Transverse colon (tissue), 4 donors: ENCODE measurements at regions not wholly inside any gene's neighbourhood (a gene's known extent, or its start where the extent isn't known, plus 50 kb on each side); places are given as distances from the start of the nearest gene placed in this dataset.

ENCODE experiments used
- DNase-seq: peaks from one replicate; pipeline ENCODE4 v3.0.0-alpha.2; 2019
- H3K27ac ChIP-seq, 4 donors: fragments of 200-600 bp; sonication (generic); 2 replicates each; pipeline ENCODE4 v1.5.1; 2016 to 2018; ENCODE audit warnings: inconsistent platforms in 4 of 4
- H3K27me3 ChIP-seq: fragments of 200-600 bp; sonication (generic); 2 replicates; pipeline ENCODE4 v1.5.1; 2017; ENCODE audit warnings: inconsistent platforms
- H3K36me3 ChIP-seq, 4 donors: fragments of 200-600 bp; sonication (generic); 2 replicates each; pipeline ENCODE4 v1.5.1; 2017 to 2019; ENCODE audit warnings: inconsistent platforms in 4 of 4
- H3K4me1 ChIP-seq, 4 donors: fragments of 200-600 bp; sonication (generic); 2 replicates each; pipeline ENCODE4 v1.5.1; 2017 to 2020; ENCODE audit warnings: inconsistent platforms in 4 of 4
- H3K4me3 ChIP-seq, 4 donors: fragments of 200-600 bp; sonication (generic); 1 replicate in 1 of 4; 2 replicates in 3 of 4; pipeline versions ENCODE4 v1.5.1 to v1.6.1; 2017 to 2019; ENCODE audit warnings: inconsistent platforms in 4 of 4
- H3K9me3 ChIP-seq, 2 donors: fragments of 200-600 bp; sonication (generic); 2 replicates each; pipeline ENCODE4 v1.5.1; 2017 to 2019; ENCODE audit warnings: inconsistent platforms in 2 of 2
- EP300 ChIP-seq: sonication (generic); formaldehyde crosslinking; IDR thresholded peaks from one replicate; pipeline ENCODE4 v1.6.1; 2017; ENCODE audit warnings: antibody characterized with exemption, low read depth
- POLR2A ChIP-seq: fragments of 450-650 bp; IDR thresholded peaks from one replicate; pipeline ENCODE4 v1.6.1; 2016; ENCODE audit warnings: antibody characterized with exemption, mild to moderate bottlenecking, moderate library complexity
- POLR2AphosphoS5 ChIP-seq, 3 donors: sonication (generic); formaldehyde crosslinking; IDR thresholded peaks; one replicate each; pipeline ENCODE4 v1.6.1; 2016; ENCODE audit warnings: antibody characterized with exemption in 3 of 3
- WGBS, 2 donors: methylation state at CpG; one replicate each; pipeline ENCODE4 v1.1.5; 2018; ENCODE audit warnings: low coverage in 1 of 2; 5-methylcytosine and 5-hydroxymethylcytosine counted together
- in situ Hi-C, 4 donors: fragments of 200-750 bp; cut with MboI; loops; one replicate each; pipeline versions ENCODE4 v1.15.0 to v1.15.1; 2017; ENCODE audit warnings: low sequenced_read_pairs in 3 of 4, low pct_ligation_motif_present in 1 of 4, low pct_unique_long_range_greater_than_20kb in 1 of 4
- intact Hi-C: fragments of 100-400 bp; cut with DNase I; formaldehyde crosslinking; loops from one replicate; pipeline ENCODE4 v1.15.1; 2023; ENCODE audit warnings: low total_unique reads
- TF ChIP-seq, protein P1 (sequence below), 5 experiments: fragments of 200-600 bp in 3 of 5; fragments of 450-650 bp in 2 of 5; sonication (generic) in 3 of 5; IDR thresholded peaks; 1 replicate in 2 of 5; 2 replicates in 3 of 5; pipeline ENCODE4 v1.5.1; 2016 to 2017; ENCODE audit warnings: antibody characterized with exemption in 5 of 5, inconsistent platforms in 3 of 5, mild to moderate bottlenecking in 2 of 5, moderate library complexity in 1 of 5

DNA sequence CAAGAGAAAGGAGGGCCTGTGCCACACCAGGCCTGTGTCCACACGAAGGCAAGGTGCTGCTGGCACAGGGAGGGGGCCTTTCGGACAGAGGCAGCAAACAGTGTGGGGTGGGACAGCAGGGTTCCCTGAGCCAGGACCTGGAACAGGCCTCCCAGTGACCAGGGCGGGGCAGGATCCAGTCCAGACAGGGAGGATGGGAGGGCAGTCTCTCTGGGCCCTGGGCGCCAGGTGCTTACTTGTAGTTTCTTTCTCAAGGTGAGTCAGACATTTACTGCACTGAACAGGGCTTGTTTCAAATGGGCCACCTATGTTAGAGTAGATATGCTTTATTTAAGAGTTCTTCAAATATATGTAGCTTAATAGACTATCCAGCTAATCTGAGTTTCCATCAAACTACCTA, 52.8 kb upstream of the STUM start:
- WGBS, 2 donors: 78% methylated on average over 4 of the region's 4 CpGs; no CpG with 5 or more reads in 1 of the 2 donors
- Histone ChIP-seq H3K27me3 (no peaks in the 10 kb centered on the region), H3K27ac (no peak overlapping the region), H3K4me1 (no peaks in the 10 kb centered on the region), H3K9me3 (no peaks in the 10 kb centered on the region), H3K4me3 (no peak overlapping the region), H3K36me3 (no peaks in the 10 kb centered on the region)
- in situ Hi-C loops (no loop called here), intact Hi-C loops (no loop called here)
- TF ChIP-seq, protein P1, sequence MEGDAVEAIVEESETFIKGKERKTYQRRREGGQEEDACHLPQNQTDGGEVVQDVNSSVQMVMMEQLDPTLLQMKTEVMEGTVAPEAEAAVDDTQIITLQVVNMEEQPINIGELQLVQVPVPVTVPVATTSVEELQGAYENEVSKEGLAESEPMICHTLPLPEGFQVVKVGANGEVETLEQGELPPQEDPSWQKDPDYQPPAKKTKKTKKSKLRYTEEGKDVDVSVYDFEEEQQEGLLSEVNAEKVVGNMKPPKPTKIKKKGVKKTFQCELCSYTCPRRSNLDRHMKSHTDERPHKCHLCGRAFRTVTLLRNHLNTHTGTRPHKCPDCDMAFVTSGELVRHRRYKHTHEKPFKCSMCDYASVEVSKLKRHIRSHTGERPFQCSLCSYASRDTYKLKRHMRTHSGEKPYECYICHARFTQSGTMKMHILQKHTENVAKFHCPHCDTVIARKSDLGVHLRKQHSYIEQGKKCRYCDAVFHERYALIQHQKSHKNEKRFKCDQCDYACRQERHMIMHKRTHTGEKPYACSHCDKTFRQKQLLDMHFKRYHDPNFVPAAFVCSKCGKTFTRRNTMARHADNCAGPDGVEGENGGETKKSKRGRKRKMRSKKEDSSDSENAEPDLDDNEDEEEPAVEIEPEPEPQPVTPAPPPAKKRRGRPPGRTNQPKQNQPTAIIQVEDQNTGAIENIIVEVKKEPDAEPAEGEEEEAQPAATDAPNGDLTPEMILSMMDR (IDR thresholded peaks at IDR 0.05): no peak
- TF ChIP-seq POLR2A (no peak), EP300 (no peak), POLR2AphosphoS5 (IDR thresholded peaks at IDR 0.05) (no peak)
- DNase-seq: no peak

GRCh38 chr1:226496453-226497015, 52.0 kb upstream of the STUM start:
- 74 to 82% methylated on average over 5 to 7 of the region's 7 CpGs for WGBS, 2 donors
- in situ Hi-C loops (no loop called here), intact Hi-C loops (no loop called here)
- H3K36me3 ChIP-seq: no peaks in the 10 kb centered on the region
- H3K27ac ChIP-seq: no peak overlapping the region
- TF ChIP-seq, protein P1 (IDR thresholded peaks at IDR 0.05): no peak
- TF ChIP-seq POLR2A (no peak), EP300 (no peak), POLR2AphosphoS5 (IDR thresholded peaks at IDR 0.05) (no peak)
- H3K9me3 ChIP-seq: no peaks in the 10 kb centered on the region
- no peaks in the 10 kb centered on the region for H3K4me1 ChIP-seq
- no peaks in the 10 kb centered on the region for H3K27me3 ChIP-seq
- H3K4me3 ChIP-seq: no peak overlapping the region
- no peak for DNase-seq

DNA sequence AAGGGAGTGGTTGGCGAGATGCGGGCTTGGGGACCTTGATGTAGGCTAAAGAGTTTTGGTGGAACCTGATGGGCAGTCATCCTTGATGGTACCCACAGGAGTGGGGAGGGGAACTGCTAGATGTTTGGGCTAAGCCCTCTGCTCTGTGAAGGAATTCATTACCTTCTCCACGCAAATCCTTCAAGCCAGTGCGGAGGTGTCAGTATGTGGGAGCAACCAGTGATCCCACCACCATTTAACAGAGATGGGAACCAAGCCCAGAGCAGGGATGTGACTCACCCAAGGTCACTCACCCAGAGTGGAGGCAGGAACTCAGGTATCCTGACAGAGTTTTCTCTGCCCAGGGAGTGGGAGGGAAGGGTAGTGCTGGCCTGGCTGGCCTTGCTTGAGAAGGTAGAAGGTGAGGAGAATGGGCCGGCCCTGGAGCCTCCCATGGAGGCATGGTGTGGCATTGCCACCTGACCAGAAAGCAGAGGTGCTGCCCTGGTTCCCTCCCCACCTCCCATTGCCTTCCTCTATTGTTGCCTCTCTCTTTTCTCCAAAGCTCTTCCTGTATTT, 51.2 kb upstream of the STUM start:
- Histone ChIP-seq H3K9me3 (no peaks in the 10 kb centered on the region), H3K4me3 (no peak overlapping the region), H3K27ac (no peak overlapping the region), H3K4me1 (no peaks in the 10 kb centered on the region), H3K27me3 (no peaks in the 10 kb centered on the region), H3K36me3 (no peaks in the 10 kb centered on the region)
- intact Hi-C loops (no loop called here), in situ Hi-C loops (no loop called here)
- DNase-seq: no peak
- 94 to 100% methylated on average over 2 to 5 of the region's 5 CpGs for WGBS, 2 donors
- TF ChIP-seq EP300: no peak
- TF ChIP-seq, protein P1 (IDR thresholded peaks at IDR 0.05): no peak
- no peak for TF ChIP-seq POLR2A
- TF ChIP-seq POLR2AphosphoS5 (IDR thresholded peaks at IDR 0.05): no peak

GRCh38 chr1:226497991-226498639, 50.4 kb upstream of the STUM start:
- H3K27me3 ChIP-seq: no peaks in the 10 kb centered on the region
- H3K4me3 ChIP-seq: no peak overlapping the region
- no peaks in the 10 kb centered on the region for H3K9me3 ChIP-seq
- no peak for DNase-seq
- no peaks in the 10 kb centered on the region for H3K36me3 ChIP-seq
- in situ Hi-C loops (no loop called here), intact Hi-C loops (no loop called here)
- no peak overlapping the region for H3K27ac ChIP-seq
- TF ChIP-seq POLR2A (no peak), EP300 (no peak), POLR2AphosphoS5 (IDR thresholded peaks at IDR 0.05) (no peak)
- TF ChIP-seq, protein P1 (IDR thresholded peaks at IDR 0.05): no peak
- H3K4me1 ChIP-seq: no peaks in the 10 kb centered on the region
- WGBS, 2 donors: 89 to 100% methylated on average over 1 to 11 of the region's 12 CpGs
